Lower leg skin (tissue), 4 donors: ENCODE measurements at regions not wholly inside any gene's neighbourhood (a gene's known extent, or its start where the extent isn't known, plus 50 kb on each side); places are given as distances from the start of the nearest gene placed in this dataset.

Experiments used
- DNase-seq, 2 donors: peaks; one replicate each; pipeline ENCODE4 v3.0.0-alpha.2; 2019; ENCODE audit warnings: low spot score in 2 of 2
- H3K4me3 ChIP-seq: fragments of 200-600 bp; sonication (generic); 2 replicates; pipeline ENCODE4 v1.5.1; 2017; ENCODE audit warnings: mild to moderate bottlenecking, low read depth; ENCODE audit not compliant: poor library complexity, severe bottlenecking
- CTCF ChIP-seq, 3 donors: fragments of 450-650 bp; IDR thresholded peaks; one replicate each; pipeline ENCODE4 v1.5.1; 2016; ENCODE audit warnings: antibody characterized with exemption in 3 of 3, mild to moderate bottlenecking in 3 of 3, moderate library complexity in 2 of 3
- POLR2A ChIP-seq, 2 donors: fragments of 450-650 bp; IDR thresholded peaks; one replicate each; pipeline ENCODE4 v1.6.1; 2016 to 2017; ENCODE audit warnings: antibody characterized with exemption in 2 of 2, mild to moderate bottlenecking in 1 of 2, moderate library complexity in 1 of 2
- WGBS, 2 donors: methylation state at CpG; one replicate each; pipeline ENCODE4 v1.1.5; 2018; 5-methylcytosine and 5-hydroxymethylcytosine counted together
- intact Hi-C: fragments of 100-400 bp; cut with DNase I; formaldehyde crosslinking; loops from one replicate; pipeline ENCODE4 v1.15.0; 2023; ENCODE audit warnings: low total_unique reads

GRCh38 chr6:169386411-169387057 is 132.9 kb upstream of the THBS2 start:
- no peak overlapping the region for H3K4me3 ChIP-seq
- TF ChIP-seq CTCF (IDR thresholded peaks at IDR 0.05) (no peak), POLR2A (IDR thresholded peaks at IDR 0.05) (no peak)
- intact Hi-C loops = no loop called here
- WGBS, 2 donors = 59% methylated on average over 20 of the region's 20 CpGs
- DNase-seq = no peak

GRCh38 chr6:169385237-169385880 is 131.7 kb upstream of the THBS2 start:
- TF ChIP-seq CTCF (IDR thresholded peaks at IDR 0.05) = no peak
- no peak for TF ChIP-seq POLR2A (IDR thresholded peaks at IDR 0.05)
- H3K4me3 ChIP-seq = no peak overlapping the region
- 91 to 93% methylated on average over 9 of the region's 9 CpGs for WGBS, 2 donors
- intact Hi-C loops = no loop called here
- DNase-seq = no peak

- WGBS, 2 donors = 72% methylated on average over 7 of the region's 7 CpGs
- DNase-seq = no peak
- no peak for TF ChIP-seq POLR2A (IDR thresholded peaks at IDR 0.05)
- H3K4me3 ChIP-seq = no peak overlapping the region
- intact Hi-C loops = no loop called here
These were observed 130.6 kb upstream of the THBS2 start for GRCh38 chr6:169384291-169384690.

GRCh38 chr6:169383265-169383664 is 129.6 kb upstream of the THBS2 start:
- WGBS, 2 donors = 50 to 60% methylated on average over 6 of the region's 6 CpGs
- intact Hi-C loops = no loop called here
- no peak for DNase-seq
- H3K4me3 ChIP-seq = no peak overlapping the region
- TF ChIP-seq POLR2A (IDR thresholded peaks at IDR 0.05) = no peak
- TF ChIP-seq CTCF (IDR thresholded peaks at IDR 0.05) = no peak

- no peak for TF ChIP-seq POLR2A (IDR thresholded peaks at IDR 0.05)
- TF ChIP-seq CTCF (IDR thresholded peaks at IDR 0.05) = no peak
- H3K4me3 ChIP-seq = no peak overlapping the region
- DNase-seq = no peak
- WGBS, 2 donors = 85 to 86% methylated on average over 1 of the region's 1 CpG
- intact Hi-C loops = no loop called here
These were observed 129.1 kb upstream of the THBS2 start for GRCh38 chr6:169382735-169383134.

GRCh38 chr6:169381988-169382387 is 128.3 kb upstream of the THBS2 start:
- intact Hi-C loops = no loop called here
- TF ChIP-seq POLR2A (IDR thresholded peaks at IDR 0.05) (no peak), CTCF (IDR thresholded peaks at IDR 0.05) (no peak)
- DNase-seq = no peak
- 70 to 74% methylated on average over 6 of the region's 6 CpGs for WGBS, 2 donors
- no peak overlapping the region for H3K4me3 ChIP-seq
